IMR-90 (cell line): ENCODE measurements at regions not wholly inside any gene's neighbourhood (a gene's known extent, or its start where the extent isn't known, plus 50 kb on each side); places are given as distances from the start of the nearest gene placed in this dataset.

Source experiments
- ATAC-seq: fragments of 200-7000 bp; cut with Tn5 transposase; 2 replicates; pipeline ENCODE4 v1.9.1; 2020; ENCODE audit warnings: low read depth, mild to moderate bottlenecking, moderate library complexity
- BruUV-seq: library from RNA; stranded (reverse); fragments of 400-500 nt; replicated peaks from 2 replicates; lab custom pipeline; 2021; lab: Mats Ljungman, UMichigan
- CTCF ChIA-PET: fragments of 300-600 bp; formaldehyde crosslinking; extraction: SDS; loops from one replicate; lab custom pipeline; 2021; ENCODE audit warnings: antibody characterized with exemption; lab: Yijun Ruan, JAX
- POLR2A ChIA-PET: fragments of 300-600 bp; sonication (Branson Sonifier 250); formaldehyde crosslinking; loops from one replicate; lab custom pipeline; 2022; ENCODE audit warnings: antibody characterized with exemption; ENCODE audit not compliant: unreplicated experiment; lab: Charles Lee
- DNase-seq: peaks from one replicate; pipeline ENCODE4 v3.0.0; 2013
- H2AFZ ChIP-seq: replicated peaks from 2 replicates; pipeline ENCODE3; 2013; ENCODE audit warnings: low read length, mild to moderate bottlenecking; ENCODE audit not compliant: poor library complexity
- H2AK5ac ChIP-seq: 2 replicates; pipeline ENCODE4 v1.6.1; 2013; ENCODE audit warnings: low read depth, low read length, inconsistent platforms
- H2AK9ac ChIP-seq: replicated peaks from 2 replicates; pipeline ENCODE3; 2013; ENCODE audit warnings: mild to moderate bottlenecking, low read depth, low read length, moderate library complexity; ENCODE audit not compliant: poor library complexity
- H2BK120ac ChIP-seq: 2 replicates; pipeline ENCODE4 v1.6.1; 2013; ENCODE audit warnings: low read depth, low read length, inconsistent platforms
- H2BK15ac ChIP-seq: 3 replicates; pipeline ENCODE4 v1.6.1; 2013; ENCODE audit warnings: low read depth, low read length, inconsistent platforms
- H2BK20ac ChIP-seq: 2 replicates; pipeline ENCODE4 v1.6.1; 2013; ENCODE audit warnings: low read depth, mild to moderate bottlenecking, inconsistent platforms, low read length, moderate library complexity
- H2BK5ac ChIP-seq: 2 replicates; pipeline ENCODE4 v1.6.1; 2013; ENCODE audit warnings: mild to moderate bottlenecking, low read depth, low read length, inconsistent platforms; ENCODE audit not compliant: poor library complexity, severe bottlenecking
- H3K14ac ChIP-seq: replicated peaks from 2 replicates; pipeline ENCODE4 v1.6.1; 2013; ENCODE audit warnings: low read depth, low read length, inconsistent platforms
- H3K18ac ChIP-seq: 2 replicates; pipeline ENCODE4 v1.6.1; 2013; ENCODE audit warnings: low read depth, low read length, control low read depth
- H3K23ac ChIP-seq: 2 replicates; pipeline ENCODE4 v1.6.1; 2013; ENCODE audit warnings: low read depth, low read length, inconsistent platforms
- H3K27ac ChIP-seq: 2 replicates; pipeline ENCODE4 v1.5.1; 2013; ENCODE audit warnings: mild to moderate bottlenecking, control low read depth, low read length; ENCODE audit not compliant: insufficient read depth
- H3K27me3 ChIP-seq: 2 replicates; pipeline ENCODE4 v1.6.1; 2013; ENCODE audit warnings: low read length; ENCODE audit not compliant: control insufficient read depth, insufficient read depth
- H3K36me3 ChIP-seq: 2 replicates; pipeline ENCODE4 v1.6.1; 2013; ENCODE audit warnings: low read length, mixed read lengths; ENCODE audit not compliant: control insufficient read depth, insufficient read depth
- H3K4ac ChIP-seq: 2 replicates; pipeline ENCODE4 v1.6.1; 2013; ENCODE audit warnings: low read depth, low read length, inconsistent platforms
- H3K4me1 ChIP-seq: 2 replicates; pipeline ENCODE4 v1.6.1; 2013; ENCODE audit warnings: low read length, mixed read lengths; ENCODE audit not compliant: control insufficient read depth, insufficient read depth
- H3K4me2 ChIP-seq: 2 replicates; pipeline ENCODE4 v1.6.1; 2013; ENCODE audit warnings: low read depth, mild to moderate bottlenecking, control low read depth, low read length, moderate library complexity
- H3K4me3 ChIP-seq: 2 replicates; pipeline ENCODE4 v1.5.1; 2013; ENCODE audit warnings: low read depth, mild to moderate bottlenecking, control low read depth, low read length, moderate library complexity; ENCODE audit not compliant: insufficient read depth
- H3K56ac ChIP-seq: 2 replicates; pipeline ENCODE4 v1.6.1; 2013; ENCODE audit warnings: low read length, inconsistent platforms; ENCODE audit not compliant: insufficient read depth; ENCODE audit errors: extremely low read depth
- H3K79me1 ChIP-seq, 2 experiments: 2 replicates each; pipeline ENCODE4 v1.6.1; 2013; ENCODE audit warnings: low read length in 2 of 2, inconsistent platforms in 1 of 2, low read depth in 1 of 2
- H3K9ac ChIP-seq: 2 replicates; pipeline ENCODE4 v1.6.1; 2013; ENCODE audit warnings: low read depth, low read length, control low read depth
- H3K9me1 ChIP-seq: 2 replicates; pipeline ENCODE4 v1.6.1; 2013; ENCODE audit warnings: low read length, inconsistent platforms; ENCODE audit not compliant: insufficient read depth
- H3K9me3 ChIP-seq: 2 replicates; pipeline ENCODE4 v1.6.1; 2013; ENCODE audit warnings: low read length; ENCODE audit not compliant: control insufficient read depth, insufficient read depth
- H4K20me1 ChIP-seq: 2 replicates; pipeline ENCODE4 v1.6.1; 2013; ENCODE audit warnings: low read length, inconsistent platforms; ENCODE audit not compliant: insufficient read depth
- H4K5ac ChIP-seq: 2 replicates; pipeline ENCODE4 v1.6.1; 2013; ENCODE audit warnings: mild to moderate bottlenecking, low read depth, low read length, control low read depth
- H4K8ac ChIP-seq, 2 experiments: 2 replicates each; pipeline ENCODE4 v1.6.1; 2013; ENCODE audit warnings: low read depth in 2 of 2, low read length in 2 of 2, control low read depth in 1 of 2, inconsistent platforms in 1 of 2
- H4K91ac ChIP-seq: 2 replicates; pipeline ENCODE4 v1.6.1; 2013; ENCODE audit warnings: low read depth, low read length, inconsistent platforms; ENCODE audit not compliant: insufficient read depth
- BHLHE40 ChIP-seq: fragments of 150-350 bp; IDR thresholded peaks from 2 replicates; pipeline ENCODE4 v1.6.1; 2016; ENCODE audit warnings: mild to moderate bottlenecking, low read depth, low read length
- CEBPB ChIP-seq: IDR thresholded peaks from 2 replicates; pipeline ENCODE4 v1.6.1; 2012; ENCODE audit warnings: low read depth, low read length, improper control_type of control experiment
- CTCF ChIP-seq: conservative IDR thresholded peaks from 2 replicates; pipeline ENCODE4 v1.5.1; 2012; ENCODE audit warnings: mild to moderate bottlenecking, low read depth, low read length, improper control_type of control experiment
- ELK1 ChIP-seq: fragments of 150-350 bp; IDR thresholded peaks from 2 replicates; pipeline ENCODE4 v1.6.1; 2016; ENCODE audit warnings: low read depth, mild to moderate bottlenecking, low read length, moderate library complexity, borderline replicate concordance
- FOS ChIP-seq: fragments of 150-350 bp; IDR thresholded peaks from 2 replicates; pipeline ENCODE4 v1.6.1; 2016; ENCODE audit warnings: low read depth, low read length
- MAFK ChIP-seq: IDR thresholded peaks from 2 replicates; pipeline ENCODE4 v1.6.1; 2012; ENCODE audit warnings: low read depth, low read length, improper control_type of control experiment
- MAZ ChIP-seq: IDR thresholded peaks from 2 replicates; pipeline ENCODE4 v1.6.1; 2012; ENCODE audit warnings: low read depth, mild to moderate bottlenecking, low read length, improper control_type of control experiment, moderate library complexity, borderline replicate concordance
- POLR2A ChIP-seq: IDR thresholded peaks from 2 replicates; pipeline ENCODE4 v1.6.1; 2012; ENCODE audit warnings: mild to moderate bottlenecking, low read depth, low read length
- RAD21 ChIP-seq: IDR thresholded peaks from 2 replicates; pipeline ENCODE4 v1.6.1; 2012; ENCODE audit warnings: low read length, improper control_type of control experiment
- RCOR1 ChIP-seq: IDR thresholded peaks from 2 replicates; pipeline ENCODE4 v1.6.1; 2012; ENCODE audit warnings: mild to moderate bottlenecking, low read length, improper control_type of control experiment; ENCODE audit not compliant: insufficient replicate concordance
- RFX5 ChIP-seq: IDR thresholded peaks from 2 replicates; pipeline ENCODE4 v1.8.0; 2012; ENCODE audit warnings: low read depth, mild to moderate bottlenecking, low read length, moderate library complexity
- SMC3 ChIP-seq: fragments of 150-350 bp; IDR thresholded peaks from 2 replicates; pipeline ENCODE4 v1.6.1; 2016; ENCODE audit warnings: low read depth, mild to moderate bottlenecking, antibody characterized with exemption, low read length, moderate library complexity
- USF2 ChIP-seq: fragments of 150-350 bp; IDR thresholded peaks from 2 replicates; pipeline ENCODE4 v1.6.1; 2017; ENCODE audit warnings: mild to moderate bottlenecking, antibody characterized with exemption, low read length, low read depth
- WGBS, 2 experiments: methylation state at CpG; one replicate each; pipeline versions ENCODE4 v1.1.5 to v1.1.7; 2013; ENCODE audit warnings: missing lambda C conversion rate in 2 of 2; ENCODE audit not compliant: insufficient read length in 1 of 2; ENCODE audit errors: extremely low coverage in 2 of 2; 5-methylcytosine and 5-hydroxymethylcytosine counted together
- dilution Hi-C: fragments of 300-500 bp; cut with HindIII; formaldehyde crosslinking; loops from one replicate; pipeline ENCODE4 v1.14.3; 2018; ENCODE audit warnings: low sequenced_read_pairs; ENCODE audit not compliant: unreplicated experiment
- in situ Hi-C: fragments of 300-500 bp; cut with MboI; formaldehyde crosslinking; loops from 3 replicates; pipeline ENCODE4 v1.14.3; 2019; ENCODE audit warnings: low sequenced_read_pairs, inconsistent platforms, mixed read lengths
- intact Hi-C: fragments of 100-400 bp; cut with micrococcal nuclease; formaldehyde crosslinking; loops from 2 replicates; pipeline ENCODE4 v1.10.0; 2022

- no peak overlapping the region for H2BK120ac ChIP-seq
- no peaks in the 10 kb centered on the region for H3K36me3 ChIP-seq
- H2AK5ac ChIP-seq, result no peak overlapping the region
- no peak overlapping the region for H2BK15ac ChIP-seq
- H3K27ac ChIP-seq, result no peak overlapping the region
- DNase-seq (peak; percentile 25), ATAC-seq (peak; percentile 32)
- ChIA-PET CTCF (no interaction called here), POLR2A (no interaction called here)
- H3K56ac ChIP-seq, result no peak overlapping the region
- no peak overlapping the region for H4K91ac ChIP-seq
- BruUV-seq, result no TSS peak
- no peak overlapping the region for H2BK20ac ChIP-seq
- no peak overlapping the region for H3K4me2 ChIP-seq
- no peak overlapping the region for H3K4ac ChIP-seq
- no peaks in the 10 kb centered on the region for H3K27me3 ChIP-seq
- no peaks in the 10 kb centered on the region for H3K79me1 ChIP-seq
- H3K9ac ChIP-seq, result no peak overlapping the region
- H4K8ac ChIP-seq, result no peak overlapping the region
- no peak overlapping the region for H2AK9ac ChIP-seq
- H3K18ac ChIP-seq, result no peak overlapping the region
- H3K4me3 ChIP-seq, result no peak overlapping the region
- intact Hi-C loops (no loop called here), in situ Hi-C loops (no loop called here), dilution Hi-C loops (no loop called here)
- H2BK5ac ChIP-seq, result no peak overlapping the region
- H3K9me1 ChIP-seq, result no peaks in the 10 kb centered on the region
- H3K23ac ChIP-seq, result no peak overlapping the region
- H4K20me1 ChIP-seq, result no peaks in the 10 kb centered on the region
- no peak overlapping the region for H3K14ac ChIP-seq
- no peak overlapping the region for H4K5ac ChIP-seq
- TF ChIP-seq CEBPB, result no peak
- TF ChIP-seq RCOR1, result no peak
- no peak for TF ChIP-seq USF2
- TF ChIP-seq ELK1, result no peak
- TF ChIP-seq MAFK, result no peak
- no peak for TF ChIP-seq POLR2A
- no peak for TF ChIP-seq RAD21
- TF ChIP-seq RFX5, result no peak
- no peak for TF ChIP-seq MAZ
- no peak for TF ChIP-seq SMC3
- no peak for TF ChIP-seq CTCF
- TF ChIP-seq BHLHE40, result no peak
- no peak for TF ChIP-seq FOS
- no peak overlapping the region for H2AFZ ChIP-seq
- H3K9me3 ChIP-seq, result no peaks in the 10 kb centered on the region
- no CpG with 5 or more reads among the region's 3 CpGs for WGBS, 2 experiments
- no peaks in the 10 kb centered on the region for H3K4me1 ChIP-seq
These were observed 75.8 kb downstream of the MAGEB10 start for GRCh38 chrX:27883468-27884092.
